ENCODE measurements at regions not wholly inside any gene's neighbourhood (a gene's known extent, or its start where the extent isn't known, plus 50 kb on each side); places are given as distances from the start of the nearest gene placed in this dataset.

DNA sequence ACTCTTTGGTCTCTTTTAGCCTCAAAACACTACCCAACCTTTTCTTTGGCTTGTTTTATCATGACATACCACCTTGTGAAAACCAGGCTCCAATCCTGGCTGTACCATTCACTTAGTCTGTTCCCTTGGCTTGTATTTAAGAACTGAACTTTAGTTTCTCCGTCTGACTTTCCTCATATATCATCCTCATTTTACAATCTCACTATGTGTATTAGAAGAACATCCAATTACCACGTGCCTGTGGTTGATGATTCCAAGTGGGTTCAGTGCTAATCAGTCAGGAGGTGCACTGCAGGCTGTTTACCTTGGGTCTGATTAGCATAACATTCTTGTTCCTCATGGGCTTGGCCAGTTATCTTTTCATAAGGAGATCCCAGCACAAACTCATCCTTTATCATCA is 144.8 kb upstream of the KLF14 start:
- TF ChIP-seq, protein P1, sequence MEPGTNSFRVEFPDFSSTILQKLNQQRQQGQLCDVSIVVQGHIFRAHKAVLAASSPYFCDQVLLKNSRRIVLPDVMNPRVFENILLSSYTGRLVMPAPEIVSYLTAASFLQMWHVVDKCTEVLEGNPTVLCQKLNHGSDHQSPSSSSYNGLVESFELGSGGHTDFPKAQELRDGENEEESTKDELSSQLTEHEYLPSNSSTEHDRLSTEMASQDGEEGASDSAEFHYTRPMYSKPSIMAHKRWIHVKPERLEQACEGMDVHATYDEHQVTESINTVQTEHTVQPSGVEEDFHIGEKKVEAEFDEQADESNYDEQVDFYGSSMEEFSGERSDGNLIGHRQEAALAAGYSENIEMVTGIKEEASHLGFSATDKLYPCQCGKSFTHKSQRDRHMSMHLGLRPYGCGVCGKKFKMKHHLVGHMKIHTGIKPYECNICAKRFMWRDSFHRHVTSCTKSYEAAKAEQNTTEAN (CRISPR knock-in tag; IDR thresholded peaks at IDR 0.05), result no peak
- TF ChIP-seq, protein P2, sequence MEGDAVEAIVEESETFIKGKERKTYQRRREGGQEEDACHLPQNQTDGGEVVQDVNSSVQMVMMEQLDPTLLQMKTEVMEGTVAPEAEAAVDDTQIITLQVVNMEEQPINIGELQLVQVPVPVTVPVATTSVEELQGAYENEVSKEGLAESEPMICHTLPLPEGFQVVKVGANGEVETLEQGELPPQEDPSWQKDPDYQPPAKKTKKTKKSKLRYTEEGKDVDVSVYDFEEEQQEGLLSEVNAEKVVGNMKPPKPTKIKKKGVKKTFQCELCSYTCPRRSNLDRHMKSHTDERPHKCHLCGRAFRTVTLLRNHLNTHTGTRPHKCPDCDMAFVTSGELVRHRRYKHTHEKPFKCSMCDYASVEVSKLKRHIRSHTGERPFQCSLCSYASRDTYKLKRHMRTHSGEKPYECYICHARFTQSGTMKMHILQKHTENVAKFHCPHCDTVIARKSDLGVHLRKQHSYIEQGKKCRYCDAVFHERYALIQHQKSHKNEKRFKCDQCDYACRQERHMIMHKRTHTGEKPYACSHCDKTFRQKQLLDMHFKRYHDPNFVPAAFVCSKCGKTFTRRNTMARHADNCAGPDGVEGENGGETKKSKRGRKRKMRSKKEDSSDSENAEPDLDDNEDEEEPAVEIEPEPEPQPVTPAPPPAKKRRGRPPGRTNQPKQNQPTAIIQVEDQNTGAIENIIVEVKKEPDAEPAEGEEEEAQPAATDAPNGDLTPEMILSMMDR (IDR thresholded peaks at IDR 0.05), result no peak
- TF ChIP-seq JUN (CRISPR knock-in tag; IDR thresholded peaks at IDR 0.05) (no peak), ELF4 (CRISPR knock-in tag; IDR thresholded peaks at IDR 0.05; ENCODE audit: low read depth) (no peak), CREM (CRISPR knock-in tag; IDR thresholded peaks at IDR 0.05) (no peak), NFE2L1 (CRISPR knock-in tag; IDR thresholded peaks at IDR 0.05) (no peak), ZNF263 (CRISPR knock-in tag; IDR thresholded peaks at IDR 0.05; ENCODE audit: low read depth) (no peak)
- TF ChIP-seq, protein P3, sequence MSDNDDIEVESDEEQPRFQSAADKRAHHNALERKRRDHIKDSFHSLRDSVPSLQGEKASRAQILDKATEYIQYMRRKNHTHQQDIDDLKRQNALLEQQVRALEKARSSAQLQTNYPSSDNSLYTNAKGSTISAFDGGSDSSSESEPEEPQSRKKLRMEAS (CRISPR knock-in tag; IDR thresholded peaks at IDR 0.05), result no peak
- TF ChIP-seq, protein P4, sequence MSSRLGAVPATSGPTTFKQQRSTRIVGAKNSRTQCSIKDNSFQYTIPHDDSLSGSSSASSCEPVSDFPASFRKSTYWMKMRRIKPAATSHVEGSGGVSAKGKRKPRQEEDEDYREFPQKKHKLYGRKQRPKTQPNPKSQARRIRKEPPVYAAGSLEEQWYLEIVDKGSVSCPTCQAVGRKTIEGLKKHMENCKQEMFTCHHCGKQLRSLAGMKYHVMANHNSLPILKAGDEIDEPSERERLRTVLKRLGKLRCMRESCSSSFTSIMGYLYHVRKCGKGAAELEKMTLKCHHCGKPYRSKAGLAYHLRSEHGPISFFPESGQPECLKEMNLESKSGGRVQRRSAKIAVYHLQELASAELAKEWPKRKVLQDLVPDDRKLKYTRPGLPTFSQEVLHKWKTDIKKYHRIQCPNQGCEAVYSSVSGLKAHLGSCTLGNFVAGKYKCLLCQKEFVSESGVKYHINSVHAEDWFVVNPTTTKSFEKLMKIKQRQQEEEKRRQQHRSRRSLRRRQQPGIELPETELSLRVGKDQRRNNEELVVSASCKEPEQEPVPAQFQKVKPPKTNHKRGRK (CRISPR knock-in tag; IDR thresholded peaks at IDR 0.05; ENCODE audit: borderline replicate concordance), result no peak
- TF ChIP-seq, protein P5, sequence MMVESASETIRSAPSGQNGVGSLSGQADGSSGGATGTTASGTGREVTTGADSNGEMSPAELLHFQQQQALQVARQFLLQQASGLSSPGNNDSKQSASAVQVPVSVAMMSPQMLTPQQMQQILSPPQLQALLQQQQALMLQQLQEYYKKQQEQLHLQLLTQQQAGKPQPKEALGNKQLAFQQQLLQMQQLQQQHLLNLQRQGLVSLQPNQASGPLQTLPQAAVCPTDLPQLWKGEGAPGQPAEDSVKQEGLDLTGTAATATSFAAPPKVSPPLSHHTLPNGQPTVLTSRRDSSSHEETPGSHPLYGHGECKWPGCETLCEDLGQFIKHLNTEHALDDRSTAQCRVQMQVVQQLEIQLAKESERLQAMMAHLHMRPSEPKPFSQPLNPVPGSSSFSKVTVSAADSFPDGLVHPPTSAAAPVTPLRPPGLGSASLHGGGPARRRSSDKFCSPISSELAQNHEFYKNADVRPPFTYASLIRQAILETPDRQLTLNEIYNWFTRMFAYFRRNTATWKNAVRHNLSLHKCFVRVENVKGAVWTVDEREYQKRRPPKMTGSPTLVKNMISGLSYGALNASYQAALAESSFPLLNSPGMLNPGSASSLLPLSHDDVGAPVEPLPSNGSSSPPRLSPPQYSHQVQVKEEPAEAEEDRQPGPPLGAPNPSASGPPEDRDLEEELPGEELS (CRISPR knock-in tag; IDR thresholded peaks at IDR 0.05), result no peak

Data from WTC11 (cell line).